Trophoblast cell (in vitro differentiated cells and primary cell): ENCODE measurements at regions not wholly inside any gene's neighbourhood (a gene's known extent, or its start where the extent isn't known, plus 50 kb on each side); places are given as distances from the start of the nearest gene placed in this dataset.

Source experiments
- DNase-seq, 2 donors: peaks; one replicate each; pipeline ENCODE4 v3.0.0-alpha.2; 2016
- H2AFZ ChIP-seq: 2 replicates; pipeline ENCODE4 v1.6.1; 2013; ENCODE audit warnings: low read length, moderate library complexity, mild to moderate bottlenecking; ENCODE audit not compliant: insufficient read depth, poor library complexity
- H2AK5ac ChIP-seq: 2 replicates; pipeline ENCODE4 v1.6.1; 2013; ENCODE audit warnings: mild to moderate bottlenecking, low read length
- H2BK120ac ChIP-seq: 2 replicates; pipeline ENCODE4 v1.6.1; 2013; ENCODE audit warnings: low read length, mild to moderate bottlenecking, moderate library complexity; ENCODE audit not compliant: insufficient read depth, poor library complexity
- H2BK12ac ChIP-seq: 2 replicates; pipeline ENCODE4 v1.6.1; 2013; ENCODE audit warnings: mild to moderate bottlenecking, low read length, moderate library complexity
- H2BK5ac ChIP-seq: 2 replicates; pipeline ENCODE4 v1.6.1; 2013; ENCODE audit warnings: low read length, low read depth, moderate library complexity, mild to moderate bottlenecking; ENCODE audit not compliant: poor library complexity
- H3K14ac ChIP-seq: 2 replicates; pipeline ENCODE4 v1.6.1; 2013; ENCODE audit warnings: mild to moderate bottlenecking, low read length
- H3K18ac ChIP-seq: 2 replicates; pipeline ENCODE4 v1.6.1; 2013; ENCODE audit warnings: mild to moderate bottlenecking, low read length
- H3K23ac ChIP-seq: 2 replicates; pipeline ENCODE4 v1.6.1; 2013; ENCODE audit warnings: low read length
- H3K27ac ChIP-seq: 2 replicates; pipeline ENCODE4 v1.5.1; 2013; ENCODE audit warnings: low read depth, mild to moderate bottlenecking, inconsistent platforms, low read length, moderate library complexity
- H3K27me3 ChIP-seq: 2 replicates; pipeline ENCODE4 v1.6.1; 2013; ENCODE audit warnings: inconsistent platforms, mild to moderate bottlenecking, low read length, moderate library complexity; ENCODE audit not compliant: insufficient read depth
- H3K36me3 ChIP-seq, 2 experiments: 1 replicate in 1 of 2; 2 replicates in 1 of 2; pipeline ENCODE4 v1.6.1; 2013; ENCODE audit warnings: low read length in 2 of 2, mild to moderate bottlenecking in 2 of 2, moderate library complexity in 1 of 2; ENCODE audit not compliant: insufficient read depth in 2 of 2, control insufficient read depth in 1 of 2
- H3K4ac ChIP-seq: 2 replicates; pipeline ENCODE4 v1.6.1; 2013; ENCODE audit warnings: low read depth, mild to moderate bottlenecking, low read length, moderate library complexity
- H3K4me1 ChIP-seq, 2 experiments: 1 replicate in 1 of 2; 2 replicates in 1 of 2; pipeline ENCODE4 v1.6.1; 2013; ENCODE audit warnings: low read length in 2 of 2, mild to moderate bottlenecking in 2 of 2, moderate library complexity in 1 of 2; ENCODE audit not compliant: insufficient read depth in 2 of 2, control insufficient read depth in 1 of 2
- H3K4me2 ChIP-seq: 2 replicates; pipeline ENCODE4 v1.6.1; 2013; ENCODE audit warnings: inconsistent platforms, mild to moderate bottlenecking, low read length, moderate library complexity
- H3K4me3 ChIP-seq: 2 replicates; pipeline ENCODE4 v1.5.1; 2013; ENCODE audit warnings: mild to moderate bottlenecking, low read depth, low read length, inconsistent platforms
- H3K79me1 ChIP-seq: one replicate; pipeline ENCODE4 v1.6.1; 2013; ENCODE audit warnings: low read length
- H3K79me2 ChIP-seq: 2 replicates; pipeline ENCODE4 v1.6.1; 2013; ENCODE audit warnings: low read length, mild to moderate bottlenecking; ENCODE audit not compliant: control insufficient read depth, insufficient read depth, poor library complexity
- H3K9ac ChIP-seq: 2 replicates; pipeline ENCODE4 v1.6.1; 2013; ENCODE audit warnings: mild to moderate bottlenecking, low read length
- H3K9me3 ChIP-seq: 2 replicates; pipeline ENCODE4 v1.6.1; 2013; ENCODE audit warnings: low read depth, mild to moderate bottlenecking, control low read depth, inconsistent platforms, low read length; ENCODE audit not compliant: insufficient read depth
- H4K12ac ChIP-seq: 2 replicates; pipeline ENCODE4 v1.6.1; 2013; ENCODE audit warnings: low read depth, mild to moderate bottlenecking, low read length, moderate library complexity
- H4K8ac ChIP-seq: 2 replicates; pipeline ENCODE4 v1.6.1; 2013; ENCODE audit warnings: low read depth, mild to moderate bottlenecking, low read length, moderate library complexity
- H4K91ac ChIP-seq: one replicate; pipeline ENCODE4 v1.6.1; 2013; ENCODE audit warnings: low read depth, mild to moderate bottlenecking, low read length, moderate library complexity
- WGBS: extraction: QIAGEN DNeasy Blood & Tissue Kit; methylation state at CpG from one replicate; pipeline ENCODE4 v1.1.7; 2013; ENCODE audit warnings: missing lambda C conversion rate; ENCODE audit not compliant: insufficient read length, insufficient coverage; ENCODE audit errors: extremely low coverage; 5-methylcytosine and 5-hydroxymethylcytosine counted together

DNA sequence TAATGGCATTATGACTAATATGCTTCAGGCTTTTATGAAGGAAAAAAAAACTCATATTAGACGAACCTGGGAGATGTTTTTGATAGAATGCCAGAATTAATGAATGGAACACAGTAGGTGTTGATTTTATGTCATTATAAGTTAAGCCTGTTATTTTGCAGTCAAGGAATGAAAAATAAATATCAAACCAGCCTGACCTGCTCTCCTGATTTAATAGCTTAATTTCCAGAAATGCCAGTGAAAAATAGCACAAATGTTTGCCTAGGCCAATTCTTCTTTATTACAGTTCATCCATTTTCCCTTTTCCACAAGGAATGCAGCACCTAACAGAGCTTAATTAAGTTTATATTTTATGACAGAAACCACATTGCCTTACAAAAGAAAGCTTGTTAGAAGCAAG lies 292.0 kb downstream of the TBL1XR1 start:
- WGBS: no CpG with 5 or more reads among the region's 1 CpG

GRCh38 chr3:176904506-176904905 lies 292.8 kb downstream of the TBL1XR1 start:
- H3K18ac ChIP-seq: no peak overlapping the region
- H3K4me1 ChIP-seq: no peaks in the 10 kb centered on the region
- no CpG with 5 or more reads among the region's 4 CpGs for WGBS
- H2BK12ac ChIP-seq: no peak overlapping the region
- H3K9ac ChIP-seq: no peak overlapping the region
- H3K4me3 ChIP-seq: no peak overlapping the region
- H3K4me2 ChIP-seq: no peak overlapping the region
- no peak overlapping the region for H3K14ac ChIP-seq
- no peak overlapping the region for H4K91ac ChIP-seq
- H2AFZ ChIP-seq: no peak overlapping the region
- no peaks in the 10 kb centered on the region for H3K27me3 ChIP-seq
- no peak overlapping the region for H2BK5ac ChIP-seq
- H3K79me2 ChIP-seq: no peaks in the 10 kb centered on the region
- no peaks in the 10 kb centered on the region for H3K79me1 ChIP-seq
- no peak overlapping the region for H2AK5ac ChIP-seq
- DNase-seq: no peak
- H3K36me3 ChIP-seq: no peaks in the 10 kb centered on the region
- no peak overlapping the region for H4K12ac ChIP-seq
- H3K27ac ChIP-seq: no peak overlapping the region
- no peaks in the 10 kb centered on the region for H3K9me3 ChIP-seq
- no peak overlapping the region for H2BK120ac ChIP-seq
- no peak overlapping the region for H3K23ac ChIP-seq
- no peak overlapping the region for H3K4ac ChIP-seq
- no peak overlapping the region for H4K8ac ChIP-seq

More for the DNA sequence above, 292.0 kb downstream of the TBL1XR1 start:
- no peaks in the 10 kb centered on the region for H3K36me3 ChIP-seq
- no peak overlapping the region for H3K14ac ChIP-seq
- H2AFZ ChIP-seq: no peak overlapping the region
- H3K9me3 ChIP-seq: no peaks in the 10 kb centered on the region
- no peak overlapping the region for H3K23ac ChIP-seq
- H2BK12ac ChIP-seq: no peak overlapping the region
- no peak overlapping the region for H2AK5ac ChIP-seq
- no peak overlapping the region for H4K8ac ChIP-seq
- DNase-seq: no peak
- H3K9ac ChIP-seq: no peak overlapping the region
- no peak overlapping the region for H4K91ac ChIP-seq
- no peak overlapping the region for H3K4ac ChIP-seq
- no peak overlapping the region for H3K18ac ChIP-seq
- H3K4me2 ChIP-seq: no peak overlapping the region
- H3K4me1 ChIP-seq: no peaks in the 10 kb centered on the region
- H2BK120ac ChIP-seq: no peak overlapping the region
- H4K12ac ChIP-seq: no peak overlapping the region
- H3K79me2 ChIP-seq: no peaks in the 10 kb centered on the region
- no peak overlapping the region for H2BK5ac ChIP-seq
- no peaks in the 10 kb centered on the region for H3K27me3 ChIP-seq
- H3K4me3 ChIP-seq: no peak overlapping the region
- no peaks in the 10 kb centered on the region for H3K79me1 ChIP-seq
- H3K27ac ChIP-seq: no peak overlapping the region

- Histone ChIP-seq H3K18ac (no peak overlapping the region), H3K27me3 (no peaks in the 10 kb centered on the region), H3K79me1 (no peaks in the 10 kb centered on the region), H2BK5ac (no peak overlapping the region), H3K4me1 (no peaks in the 10 kb centered on the region), H3K9ac (no peak overlapping the region), H3K27ac (no peak overlapping the region), H4K91ac (no peak overlapping the region), H3K9me3 (no peaks in the 10 kb centered on the region), H3K4ac (no peak overlapping the region), H2AK5ac (no peak overlapping the region), H3K23ac (no peak overlapping the region), H3K79me2 (no peaks in the 10 kb centered on the region), H3K4me3 (no peak overlapping the region), H3K14ac (no peak overlapping the region), H2BK12ac (no peak overlapping the region), H3K36me3 (peaks cover 0 to 4% of the 10 kb centered on the region in 2 experiments), H3K4me2 (no peak overlapping the region), H2AFZ (no peak overlapping the region), H4K12ac (no peak overlapping the region), H4K8ac (no peak overlapping the region), H2BK120ac (no peak overlapping the region)
- no CpG with 5 or more reads among the region's 3 CpGs for WGBS
- no peak for DNase-seq
Measured at GRCh38 chr3:176896640-176897039, 300.6 kb downstream of the TBL1XR1 start.

DNA sequence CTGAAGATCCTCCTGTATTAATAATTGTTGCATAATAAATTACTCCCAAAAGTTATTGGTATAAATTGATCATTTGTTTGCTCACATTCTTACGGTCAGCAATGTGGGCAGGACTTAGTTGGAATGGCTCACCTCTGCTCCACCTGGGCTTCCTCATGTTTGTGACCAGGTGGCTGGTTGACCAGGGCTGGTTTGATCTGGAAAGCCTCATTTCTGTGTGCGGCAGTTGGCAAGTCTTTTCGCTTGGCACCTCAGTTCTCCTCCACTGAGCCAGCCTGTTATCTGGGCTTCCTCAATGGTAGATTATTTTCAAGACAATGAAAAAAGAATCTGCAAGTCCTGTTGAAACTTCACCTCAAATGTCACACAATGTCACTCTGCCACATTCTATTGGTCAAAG lies 301.1 kb downstream of the TBL1XR1 start:
- Histone ChIP-seq H3K18ac (no peak overlapping the region), H3K27ac (no peak overlapping the region), H3K23ac (no peak overlapping the region), H3K14ac (no peak overlapping the region), H4K12ac (no peak overlapping the region), H2AFZ (no peak overlapping the region), H3K4ac (no peak overlapping the region), H3K9ac (no peak overlapping the region), H3K36me3 (peaks cover 0 to 4% of the 10 kb centered on the region in 2 experiments), H2BK5ac (no peak overlapping the region), H2AK5ac (no peak overlapping the region), H3K79me2 (no peaks in the 10 kb centered on the region), H3K4me1 (no peaks in the 10 kb centered on the region), H3K27me3 (no peaks in the 10 kb centered on the region), H2BK120ac (no peak overlapping the region), H3K4me3 (no peak overlapping the region), H3K4me2 (no peak overlapping the region), H3K79me1 (no peaks in the 10 kb centered on the region), H3K9me3 (no peaks in the 10 kb centered on the region), H4K91ac (no peak overlapping the region), H4K8ac (no peak overlapping the region), H2BK12ac (no peak overlapping the region)
- no CpG with 5 or more reads among the region's 3 CpGs for WGBS
- DNase-seq: no peak
